GM18511 (cell line): ENCODE measurements at regions not wholly inside any gene's neighbourhood (a gene's known extent, or its start where the extent isn't known, plus 50 kb on each side); places are given as distances from the start of the nearest gene placed in this dataset.

Experiments used
- ATAC-seq: cut with Tn5 transposase; IDR thresholded peaks from one replicate; pipeline ENCODE4 v1.9.1; 2021; ENCODE audit warnings: mild to moderate bottlenecking, moderate library complexity; ENCODE audit not compliant: unreplicated experiment

DNA sequence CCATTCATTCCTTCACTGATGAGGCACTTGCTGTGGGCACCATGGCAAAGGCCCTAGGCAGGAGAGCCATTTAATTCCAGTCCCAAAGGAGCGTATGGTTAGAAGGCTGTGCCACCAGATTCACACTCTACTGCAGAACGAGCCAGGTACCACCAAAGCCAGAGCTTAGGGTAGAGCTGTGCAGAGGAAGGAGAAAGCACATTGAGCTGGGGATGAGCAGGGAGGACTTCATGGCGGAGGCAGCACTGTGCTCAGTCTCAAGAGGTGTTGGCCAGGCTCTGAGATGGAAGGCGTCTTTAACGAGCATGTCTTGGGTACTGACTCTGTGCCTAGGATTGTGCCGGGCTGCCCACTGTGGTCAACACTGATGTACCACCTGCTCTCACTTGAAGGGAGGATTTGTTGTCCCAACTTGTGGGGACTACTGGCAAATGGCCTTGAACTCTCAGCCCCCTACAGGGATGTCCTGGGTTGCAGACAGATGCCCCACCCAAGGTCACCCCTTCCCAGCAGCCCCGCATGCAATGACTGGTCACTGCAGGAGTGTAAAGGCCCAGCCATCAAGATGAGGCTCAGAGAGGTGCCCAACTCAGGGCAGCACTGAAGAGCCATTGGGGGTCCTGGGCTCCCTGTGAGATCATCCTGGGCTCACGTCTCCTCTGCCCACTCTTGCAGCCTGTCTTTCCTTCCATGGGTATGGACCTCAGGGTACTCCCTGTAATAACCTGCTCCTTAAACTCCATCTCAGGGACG is 251.4 kb downstream of the GLI2 start:
- no peak for ATAC-seq

DNA sequence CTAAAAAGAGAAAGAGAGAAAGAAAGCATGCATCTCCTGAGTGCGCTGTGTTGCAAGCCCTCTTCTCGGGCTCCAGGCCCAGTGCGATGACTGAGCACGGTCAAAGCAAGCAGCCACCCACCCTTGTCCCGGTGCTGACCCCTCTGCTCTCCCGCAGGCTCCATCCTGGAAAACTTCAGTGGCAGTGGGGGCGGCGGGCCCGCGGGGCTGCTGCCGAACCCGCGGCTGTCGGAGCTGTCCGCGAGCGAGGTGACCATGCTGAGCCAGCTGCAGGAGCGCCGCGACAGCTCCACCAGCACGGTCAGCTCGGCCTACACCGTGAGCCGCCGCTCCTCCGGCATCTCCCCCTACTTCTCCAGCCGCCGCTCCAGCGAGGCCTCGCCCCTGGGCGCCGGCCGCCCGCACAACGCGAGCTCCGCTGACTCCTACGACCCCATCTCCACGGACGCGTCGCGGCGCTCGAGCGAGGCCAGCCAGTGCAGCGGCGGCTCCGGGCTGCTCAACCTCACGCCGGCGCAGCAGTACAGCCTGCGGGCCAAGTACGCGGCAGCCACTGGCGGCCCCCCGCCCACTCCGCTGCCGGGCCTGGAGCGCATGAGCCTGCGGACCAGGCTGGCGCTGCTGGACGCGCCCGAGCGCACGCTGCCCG is 252.5 kb downstream of the GLI2 start:
- ATAC-seq: no peak

DNA sequence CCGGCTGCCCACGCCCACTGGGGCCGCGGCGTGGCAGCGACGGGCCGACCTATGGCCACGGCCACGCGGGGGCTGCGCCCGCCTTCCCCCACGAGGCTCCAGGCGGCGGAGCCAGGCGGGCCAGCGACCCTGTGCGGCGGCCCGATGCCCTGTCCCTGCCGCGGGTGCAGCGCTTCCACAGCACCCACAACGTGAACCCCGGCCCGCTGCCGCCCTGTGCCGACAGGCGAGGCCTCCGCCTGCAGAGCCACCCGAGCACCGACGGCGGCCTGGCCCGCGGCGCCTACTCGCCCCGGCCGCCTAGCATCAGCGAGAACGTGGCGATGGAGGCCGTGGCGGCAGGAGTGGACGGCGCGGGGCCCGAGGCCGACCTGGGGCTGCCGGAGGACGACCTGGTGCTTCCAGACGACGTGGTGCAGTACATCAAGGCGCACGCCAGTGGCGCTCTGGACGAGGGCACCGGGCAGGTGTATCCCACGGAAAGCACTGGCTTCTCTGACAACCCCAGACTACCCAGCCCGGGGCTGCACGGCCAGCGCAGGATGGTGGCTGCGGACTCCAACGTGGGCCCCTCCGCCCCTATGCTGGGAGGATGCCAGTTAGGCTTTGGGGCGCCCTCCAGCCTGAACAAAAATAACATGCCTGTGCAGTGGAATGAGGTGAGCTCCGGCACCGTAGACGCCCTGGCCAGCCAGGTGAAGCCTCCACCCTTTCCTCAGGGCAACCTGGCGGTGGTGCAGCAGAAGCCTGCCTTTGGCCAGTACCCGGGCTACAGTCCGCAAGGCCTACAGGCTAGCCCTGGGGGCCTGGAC is 253.2 kb downstream of the GLI2 start:
- ATAC-seq: no peak

DNA sequence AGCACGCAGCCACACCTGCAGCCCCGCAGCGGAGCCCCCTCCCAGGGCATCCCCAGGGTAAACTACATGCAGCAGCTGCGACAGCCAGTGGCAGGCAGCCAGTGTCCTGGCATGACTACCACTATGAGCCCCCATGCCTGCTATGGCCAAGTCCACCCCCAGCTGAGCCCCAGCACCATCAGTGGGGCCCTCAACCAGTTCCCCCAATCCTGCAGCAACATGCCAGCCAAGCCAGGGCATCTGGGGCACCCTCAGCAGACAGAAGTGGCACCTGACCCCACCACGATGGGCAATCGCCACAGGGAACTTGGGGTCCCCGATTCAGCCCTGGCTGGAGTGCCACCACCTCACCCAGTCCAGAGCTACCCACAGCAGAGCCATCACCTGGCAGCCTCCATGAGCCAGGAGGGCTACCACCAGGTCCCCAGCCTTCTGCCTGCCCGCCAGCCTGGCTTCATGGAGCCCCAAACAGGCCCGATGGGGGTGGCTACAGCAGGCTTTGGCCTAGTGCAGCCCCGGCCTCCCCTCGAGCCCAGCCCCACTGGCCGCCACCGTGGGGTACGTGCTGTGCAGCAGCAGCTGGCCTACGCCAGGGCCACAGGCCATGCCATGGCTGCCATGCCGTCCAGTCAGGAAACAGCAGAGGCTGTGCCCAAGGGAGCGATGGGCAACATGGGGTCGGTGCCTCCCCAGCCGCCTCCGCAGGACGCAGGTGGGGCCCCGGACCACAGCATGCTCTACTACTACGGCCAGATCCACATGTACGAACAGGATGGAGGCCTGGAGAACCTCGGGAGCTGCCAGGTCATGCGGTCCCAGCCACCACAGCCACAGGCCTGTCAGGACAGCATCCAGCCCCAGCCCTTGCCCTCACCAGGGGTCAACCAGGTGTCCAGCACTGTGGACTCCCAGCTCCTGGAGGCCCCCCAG is 254.1 kb downstream of the GLI2 start:
- no peak for ATAC-seq

DNA sequence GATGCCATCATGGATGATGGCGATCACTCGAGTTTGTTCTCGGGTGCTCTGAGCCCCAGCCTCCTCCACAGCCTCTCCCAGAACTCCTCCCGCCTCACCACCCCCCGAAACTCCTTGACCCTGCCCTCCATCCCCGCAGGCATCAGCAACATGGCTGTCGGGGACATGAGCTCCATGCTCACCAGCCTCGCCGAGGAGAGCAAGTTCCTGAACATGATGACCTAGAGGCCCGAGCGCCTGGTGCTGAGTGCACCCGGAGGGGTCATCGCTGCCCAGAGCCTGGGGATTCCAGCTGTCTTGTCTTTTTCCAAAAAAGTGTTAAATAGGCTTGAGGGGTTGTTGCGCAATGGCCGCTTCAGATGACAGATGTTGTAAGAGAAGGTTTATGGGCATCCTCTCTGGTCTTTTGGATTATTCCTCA is 254.8 kb downstream of the GLI2 start:
- ATAC-seq: no peak

DNA sequence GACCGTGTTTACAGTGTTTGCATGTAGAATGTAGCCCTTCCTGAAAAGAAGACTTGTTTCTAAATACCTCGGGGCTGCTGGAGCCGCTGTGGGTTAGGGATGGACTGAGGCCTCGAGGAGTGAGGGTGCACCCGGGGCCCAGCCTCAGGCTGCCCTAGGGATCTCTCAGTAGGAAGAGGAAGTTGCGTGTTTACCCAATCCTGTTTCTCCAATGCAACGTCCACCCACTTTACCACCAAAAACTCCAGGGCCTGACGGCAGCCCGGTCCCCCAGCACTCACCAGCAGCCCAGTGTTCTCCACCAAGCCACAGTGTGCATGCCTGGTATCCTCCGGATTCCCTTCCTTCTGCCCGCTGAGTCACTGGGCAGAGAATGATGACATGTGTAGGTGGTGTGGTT is 255.8 kb downstream of the GLI2 start:
- no peak for ATAC-seq

DNA sequence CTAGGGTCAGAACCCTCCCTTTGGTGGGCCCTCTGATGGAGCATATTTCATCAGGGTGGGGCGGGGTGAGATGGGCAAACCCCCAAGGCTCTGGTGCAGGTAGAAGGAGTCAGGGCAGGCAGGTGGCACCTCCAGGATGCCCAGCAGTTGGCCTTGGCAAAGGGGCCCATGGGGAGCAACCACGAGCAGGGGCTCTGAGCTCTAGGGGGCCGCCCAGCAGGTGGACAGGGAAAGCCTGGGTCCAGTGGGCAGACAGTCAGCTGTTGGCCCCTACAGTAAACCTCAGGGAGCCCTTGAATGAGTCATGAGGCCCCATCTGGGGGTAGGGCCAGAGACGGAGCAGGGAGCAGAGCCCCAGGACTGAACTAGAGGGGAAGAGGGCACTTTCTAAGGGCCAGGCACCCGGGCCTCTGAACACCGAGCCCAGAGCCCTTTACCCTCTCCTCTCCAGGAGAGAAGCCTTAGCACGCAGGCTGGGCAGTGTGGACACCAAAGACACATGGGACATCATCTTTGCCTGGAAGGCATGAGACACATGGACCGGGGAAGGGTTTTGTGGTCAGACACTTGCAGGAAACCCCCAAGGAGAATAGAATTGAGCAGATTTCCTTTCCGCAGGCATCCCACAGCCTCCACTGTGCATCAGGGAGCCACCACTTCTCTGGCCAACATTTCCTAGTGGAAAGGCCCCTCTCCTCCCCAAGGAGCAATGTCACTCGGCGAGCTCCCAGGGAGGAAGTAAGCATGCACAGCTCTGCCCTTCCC is 257.3 kb downstream of the GLI2 start:
- no peak for ATAC-seq

DNA sequence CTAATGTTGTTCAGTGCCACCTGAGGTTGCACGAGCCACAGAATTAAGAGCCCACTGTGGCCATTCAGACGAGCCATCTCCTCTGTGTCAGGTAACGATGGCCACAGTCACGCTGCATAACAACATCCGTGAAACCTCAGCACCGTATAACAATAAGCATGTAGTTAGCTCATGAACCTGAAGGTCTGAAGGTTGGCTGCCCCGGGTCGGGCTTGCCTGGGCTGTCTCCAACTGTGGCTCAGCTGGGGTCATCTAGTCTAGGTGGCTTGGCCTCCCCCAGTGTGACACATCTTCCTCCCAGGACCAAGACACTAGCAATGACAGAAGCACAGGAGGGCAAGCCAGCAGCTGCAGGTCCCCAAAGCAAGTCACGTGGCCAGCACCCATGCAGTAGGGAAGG is 258.0 kb downstream of the GLI2 start:
- no peak for ATAC-seq

DNA sequence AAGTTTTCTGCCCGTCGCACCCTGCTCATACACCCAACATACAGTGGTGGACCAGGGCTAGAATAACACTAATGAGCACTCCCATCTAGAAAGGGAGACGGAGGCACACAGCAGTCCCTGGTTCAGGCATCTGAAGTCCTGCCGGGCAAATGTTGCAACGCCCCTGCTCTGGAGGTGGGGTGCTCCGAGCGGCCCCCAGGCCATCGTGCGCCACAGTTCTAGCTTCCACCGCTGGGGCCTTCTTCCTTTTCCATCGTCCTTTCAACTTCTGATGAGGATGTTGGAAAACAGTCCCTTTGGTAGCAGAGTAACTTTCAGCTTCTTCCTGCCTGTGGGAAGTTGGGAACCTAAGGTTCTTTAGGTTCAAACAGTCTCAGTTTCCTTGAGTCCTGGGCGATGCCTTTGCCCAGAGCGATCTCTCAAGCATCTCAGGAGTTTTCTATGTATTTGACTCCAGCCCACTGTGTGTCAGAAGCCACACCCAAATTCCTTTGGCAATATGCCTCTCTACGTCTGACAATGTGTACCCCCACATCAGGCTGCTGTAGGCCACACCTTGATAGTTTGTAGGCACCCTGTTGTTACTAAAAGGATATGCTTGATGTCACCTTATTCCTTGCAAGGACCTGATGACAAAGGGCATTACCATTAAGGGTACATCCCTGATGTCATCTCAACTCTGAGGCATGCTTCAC is 258.8 kb downstream of the GLI2 start:
- ATAC-seq: no peak

DNA sequence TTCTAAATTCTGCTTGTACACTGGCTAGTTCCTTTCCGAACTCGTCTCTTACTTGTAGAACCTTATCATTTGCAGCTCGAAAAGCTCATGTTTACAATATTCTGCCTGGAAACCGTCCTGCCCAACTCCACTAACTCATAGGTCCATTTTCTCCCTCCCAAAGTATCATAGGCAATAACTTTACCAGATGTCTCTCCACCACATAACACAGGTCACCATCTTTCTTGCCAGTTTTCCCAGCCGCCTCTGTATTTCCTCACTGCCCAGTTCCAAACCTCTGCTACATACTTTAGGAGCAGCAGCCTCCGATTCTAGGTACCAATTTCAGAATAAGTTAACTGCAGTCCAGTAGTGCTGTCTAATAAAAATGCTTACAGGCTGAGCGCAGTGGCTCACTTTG is 259.5 kb downstream of the GLI2 start:
- ATAC-seq: no peak

DNA sequence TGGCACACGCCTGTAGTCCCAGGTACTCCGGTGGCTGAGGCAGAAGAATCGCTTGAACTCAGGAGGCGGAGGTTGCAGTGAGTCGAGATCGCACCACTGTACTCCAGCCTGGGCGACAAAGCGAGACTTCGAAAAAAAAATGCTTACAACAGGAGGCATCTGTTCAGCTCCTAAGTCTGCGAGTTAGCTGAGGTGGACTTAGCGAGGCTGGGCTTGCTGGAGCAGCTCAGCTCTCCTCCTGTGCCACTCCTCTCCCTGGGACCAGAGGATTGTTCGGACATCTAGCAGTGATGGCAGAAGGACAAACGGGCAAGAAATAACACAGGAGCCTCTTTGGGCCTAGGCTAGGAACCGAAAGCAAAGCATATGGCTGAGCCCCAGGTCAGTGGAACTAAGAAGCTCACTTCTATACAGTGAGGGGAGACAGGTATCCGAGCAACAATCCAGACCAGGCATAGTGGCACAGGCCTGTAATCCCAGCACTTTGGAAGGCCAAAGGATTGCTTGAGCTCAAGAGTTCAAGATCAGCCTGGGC is 260.1 kb downstream of the GLI2 start:
- ATAC-seq: no peak

DNA sequence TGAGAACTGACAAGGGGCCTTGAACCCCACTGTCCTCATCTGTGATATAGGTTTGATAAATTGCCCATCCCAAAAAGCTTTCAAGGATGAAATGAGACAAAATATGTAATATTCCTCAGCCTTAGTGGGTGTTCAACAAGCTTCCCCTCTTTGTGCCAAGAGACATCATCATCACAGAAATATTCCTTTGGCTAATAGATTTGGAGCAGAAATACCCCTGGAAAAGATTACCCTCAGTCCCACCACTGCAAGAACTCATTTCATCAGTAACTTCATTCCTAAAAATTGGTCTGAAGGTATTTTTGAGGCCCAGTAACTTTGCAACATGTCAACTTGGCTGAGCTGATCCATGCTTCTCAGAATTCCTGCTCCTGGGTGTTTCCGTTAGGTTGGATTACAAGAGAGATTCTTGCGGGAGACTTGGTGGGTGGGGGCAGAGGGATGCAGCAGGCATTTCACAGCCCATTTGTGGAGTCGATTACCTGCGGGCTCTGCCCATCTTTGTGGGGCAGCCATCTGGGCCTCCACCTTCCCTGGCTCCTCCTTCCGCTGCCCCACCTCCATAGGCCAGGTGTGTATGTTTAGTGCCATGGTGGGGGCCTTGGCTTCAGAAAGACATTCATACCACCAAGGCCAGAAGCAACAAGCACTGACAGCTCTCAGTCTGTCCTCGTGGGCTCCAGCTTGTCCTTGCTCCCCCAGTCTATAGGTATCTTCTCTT is 263.9 kb downstream of the GLI2 start:
- no peak for ATAC-seq

DNA sequence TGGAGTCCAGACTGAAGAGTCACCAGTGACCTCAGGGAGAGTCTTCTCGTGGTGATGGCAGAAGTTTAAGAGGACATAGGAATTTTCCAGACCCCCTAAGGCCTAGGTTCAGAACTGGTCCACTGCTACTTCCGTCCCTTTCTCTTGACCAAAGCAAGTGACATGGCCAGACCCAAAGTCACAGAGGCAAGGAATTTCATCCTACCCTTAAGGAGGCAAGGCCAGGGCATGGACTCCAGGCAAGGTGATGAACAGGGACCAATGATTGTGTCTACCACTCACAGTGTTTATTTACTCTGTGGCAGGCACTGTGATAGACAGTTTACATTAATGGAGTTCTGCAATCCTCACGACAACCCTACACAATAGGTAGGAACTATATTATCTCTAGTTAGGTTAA is 265.1 kb downstream of the GLI2 start:
- ATAC-seq: no peak

DNA sequence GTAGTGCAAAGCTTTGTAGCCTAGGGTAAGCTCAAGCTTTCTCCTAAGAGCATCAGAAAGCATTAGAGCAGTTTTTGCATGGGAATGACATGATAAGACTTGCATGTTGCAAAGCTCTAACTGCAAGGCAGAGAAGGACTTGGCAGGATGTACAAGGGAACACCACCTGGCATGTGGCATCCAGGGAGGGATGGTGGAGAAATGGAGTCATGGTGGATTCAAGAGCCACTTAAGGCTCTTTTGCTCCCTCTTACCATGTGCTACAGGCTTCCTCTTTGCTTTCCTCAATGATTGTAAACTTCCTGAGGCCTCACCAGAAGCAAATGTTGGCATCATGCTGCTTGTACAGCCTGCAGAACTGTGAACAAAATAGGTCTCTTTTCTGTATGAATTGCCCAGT is 266.0 kb downstream of the GLI2 start:
- ATAC-seq: no peak

DNA sequence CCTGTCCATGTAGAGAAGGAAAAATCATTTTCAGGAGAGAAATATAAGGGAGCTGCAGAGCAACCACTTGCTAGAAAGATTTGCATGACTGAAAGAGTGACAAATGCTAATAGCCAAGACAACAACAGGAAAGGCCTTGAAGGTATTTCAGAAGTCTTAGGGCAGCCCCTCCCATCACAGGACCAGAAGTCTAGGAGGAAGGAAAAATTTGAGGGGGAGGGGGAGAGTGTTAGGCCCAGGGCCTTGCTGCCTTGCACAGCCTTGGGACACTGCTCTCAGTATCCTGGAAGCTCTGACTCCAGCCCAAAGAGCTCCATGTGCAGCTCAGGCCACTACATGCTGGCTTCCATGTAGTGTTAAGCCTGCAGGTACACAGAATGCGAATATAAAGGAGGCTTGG is 266.9 kb downstream of the GLI2 start:
- no peak for ATAC-seq

DNA sequence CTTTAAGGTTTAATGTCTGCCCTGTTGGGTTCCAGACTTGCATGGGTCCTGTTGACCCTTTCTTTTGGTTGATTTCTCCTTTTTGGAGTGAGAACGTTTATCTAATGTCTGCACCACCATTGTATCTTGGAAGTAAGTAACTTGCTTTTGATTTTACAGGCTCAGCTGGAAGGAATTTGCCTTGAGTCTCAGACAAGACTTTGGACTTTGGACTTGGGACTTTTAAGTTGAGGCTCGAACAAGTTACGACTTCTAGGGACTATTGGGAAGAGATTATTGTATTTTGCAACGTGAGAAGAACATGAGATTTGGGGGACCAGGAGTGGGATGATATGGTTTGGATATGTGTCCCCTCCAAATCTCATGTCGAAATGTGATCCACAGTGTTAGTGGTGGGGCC is 267.7 kb downstream of the GLI2 start:
- no peak for ATAC-seq

DNA sequence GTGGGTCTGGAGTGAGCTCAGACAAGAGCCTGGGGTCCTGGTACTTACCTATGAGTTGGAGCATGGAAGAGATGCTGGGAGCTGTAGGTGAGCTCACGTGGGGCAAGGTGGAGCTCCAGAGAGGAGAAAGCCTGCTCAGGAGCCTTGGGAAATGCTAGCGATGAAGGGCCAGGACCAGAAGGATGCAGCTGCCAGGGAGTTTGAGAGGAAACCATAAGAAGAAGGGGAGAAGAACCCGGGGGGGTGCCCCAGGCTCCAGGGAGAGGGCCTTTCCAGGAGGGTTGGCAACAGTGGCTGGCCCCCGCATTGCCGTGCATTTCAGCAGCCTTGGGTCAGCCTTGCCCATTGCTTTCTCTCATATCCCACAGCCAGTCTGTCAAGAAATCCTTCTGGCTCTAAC is 268.7 kb downstream of the GLI2 start:
- ATAC-seq: no peak

DNA sequence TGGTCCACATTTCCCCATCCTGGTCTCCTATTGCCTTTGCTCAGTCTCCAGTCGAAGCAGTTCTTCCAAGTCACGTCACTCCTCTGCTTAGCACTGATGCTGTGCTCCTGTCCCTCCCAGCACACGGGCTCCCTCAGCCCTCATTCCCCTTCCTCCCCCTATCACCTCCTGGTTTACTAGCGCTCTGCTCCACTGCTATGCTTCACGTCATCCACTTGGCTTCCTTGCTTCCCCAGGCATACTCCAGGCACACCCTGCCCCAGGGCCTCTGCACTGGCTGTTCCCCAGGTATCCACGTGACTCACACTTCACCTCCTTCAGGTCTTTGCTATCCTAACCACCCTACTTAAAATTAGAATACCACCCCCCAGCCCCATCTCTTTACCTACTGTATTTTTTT is 269.3 kb downstream of the GLI2 start:
- ATAC-seq: no peak

DNA sequence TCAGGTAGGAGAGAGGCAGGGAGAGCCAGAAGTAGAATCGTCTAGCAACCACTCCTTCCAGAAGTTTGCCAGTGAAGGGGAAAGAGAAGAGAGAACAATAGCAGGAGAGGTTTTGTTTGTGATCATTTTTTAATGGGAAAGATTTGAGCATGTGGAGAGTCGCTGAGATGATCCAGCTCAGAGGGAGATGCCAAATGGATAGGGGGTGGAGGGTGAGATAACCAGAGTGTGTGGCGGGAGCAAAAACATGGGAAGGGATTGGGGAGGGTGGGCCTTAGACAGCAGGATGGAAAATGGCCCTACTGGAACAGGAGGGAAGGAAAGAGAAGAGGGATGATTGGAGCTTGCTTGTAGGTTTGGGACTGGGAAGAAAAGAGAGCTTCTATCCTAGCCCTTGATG is 269.8 kb downstream of the GLI2 start:
- no peak for ATAC-seq
